ENCODE measurements at regions not wholly inside any gene's neighbourhood (a gene's known extent, or its start where the extent isn't known, plus 50 kb on each side); places are given as distances from the start of the nearest gene placed in this dataset.

DNA sequence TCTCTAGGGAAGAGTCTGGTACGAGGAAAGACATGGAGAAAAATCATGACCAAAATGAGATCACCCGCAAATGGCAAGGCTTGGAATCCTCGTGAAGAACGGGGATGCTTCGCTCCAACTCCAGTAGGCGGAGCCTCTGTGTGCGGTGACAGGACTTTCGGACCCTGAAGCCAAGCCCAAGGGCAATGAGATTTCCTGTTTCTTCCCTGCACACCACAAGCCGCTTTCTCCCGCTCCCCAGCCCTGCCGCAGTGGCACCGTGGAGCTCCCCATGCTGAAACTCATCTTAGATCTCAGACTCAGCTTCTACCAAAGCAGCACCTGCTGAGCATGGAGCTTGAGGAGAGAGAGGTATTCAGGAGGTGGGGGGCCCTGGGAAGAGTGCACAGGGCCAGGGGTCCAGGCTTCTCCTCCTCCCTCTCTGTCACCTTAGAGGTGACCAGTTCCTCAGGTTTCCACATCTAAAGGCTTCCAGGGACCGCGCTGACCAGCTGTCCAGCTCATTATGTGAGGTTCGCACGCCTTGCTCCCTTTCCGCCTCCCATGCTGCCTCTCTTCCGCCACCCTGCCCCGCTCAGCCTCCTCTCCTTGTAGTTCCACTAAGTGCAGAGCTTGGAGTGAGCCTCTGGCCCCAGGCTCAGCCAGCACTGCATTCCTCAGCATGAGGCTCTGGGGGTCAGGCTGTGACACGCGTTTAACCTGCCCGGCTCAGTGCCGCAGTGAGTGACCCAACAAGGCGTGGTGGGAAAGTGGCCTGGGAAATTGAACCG, 153.8 kb upstream of the SOX1 start (continued):
- TF ChIP-seq, protein P1, sequence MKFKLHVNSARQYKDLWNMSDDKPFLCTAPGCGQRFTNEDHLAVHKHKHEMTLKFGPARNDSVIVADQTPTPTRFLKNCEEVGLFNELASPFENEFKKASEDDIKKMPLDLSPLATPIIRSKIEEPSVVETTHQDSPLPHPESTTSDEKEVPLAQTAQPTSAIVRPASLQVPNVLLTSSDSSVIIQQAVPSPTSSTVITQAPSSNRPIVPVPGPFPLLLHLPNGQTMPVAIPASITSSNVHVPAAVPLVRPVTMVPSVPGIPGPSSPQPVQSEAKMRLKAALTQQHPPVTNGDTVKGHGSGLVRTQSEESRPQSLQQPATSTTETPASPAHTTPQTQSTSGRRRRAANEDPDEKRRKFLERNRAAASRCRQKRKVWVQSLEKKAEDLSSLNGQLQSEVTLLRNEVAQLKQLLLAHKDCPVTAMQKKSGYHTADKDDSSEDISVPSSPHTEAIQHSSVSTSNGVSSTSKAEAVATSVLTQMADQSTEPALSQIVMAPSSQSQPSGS (IDR thresholded peaks at IDR 0.05; ENCODE audit: low read length), result no peak
- no peak for TF ChIP-seq POLR2A (IDR thresholded peaks at IDR 0.05; ENCODE audit: control extremely low read depth in 1 of 2, low read depth in 2 of 2, low read length in 2 of 2)
